WTC11 (cell line): ENCODE measurements at regions not wholly inside any gene's neighbourhood (a gene's known extent, or its start where the extent isn't known, plus 50 kb on each side); places are given as distances from the start of the nearest gene placed in this dataset.

Experiments
- ATAC-seq: fragments of 200-7000 bp; cut with Tn5 transposase; 2 replicates; pipeline ENCODE4 v1.10.0; 2021; ENCODE audit warnings: mild to moderate bottlenecking, moderate library complexity
- CTCF ChIA-PET: fragments of 300-600 bp; sonication (Branson Sonifier 250); formaldehyde crosslinking; loops from one replicate; lab custom pipeline; 2021; ENCODE audit warnings: antibody characterized with exemption; lab: Charles Lee
- POLR2A ChIA-PET: fragments of 350-600 bp; sonication (Branson Sonifier 250); formaldehyde crosslinking; loops from one replicate; lab custom pipeline; 2021; ENCODE audit warnings: antibody characterized with exemption; lab: Charles Lee
- DNase-seq: peaks from one replicate; pipeline ENCODE4 v3.0.0; 2021; ENCODE audit warnings: low spot score
- H3K27ac Mint-ChIP-seq: 2 replicates; pipeline ENCODE4 v1.8.0; 2021; ENCODE audit warnings: mixed read lengths
- H3K27me3 Mint-ChIP-seq: 2 replicates; pipeline ENCODE4 v1.8.0; 2021; ENCODE audit warnings: low read depth, mild to moderate bottlenecking, moderate library complexity, mixed read lengths
- H3K36me3 Mint-ChIP-seq: 2 replicates; pipeline ENCODE4 v1.8.0; 2021; ENCODE audit warnings: mixed read lengths
- H3K4me1 Mint-ChIP-seq: 2 replicates; pipeline ENCODE4 v1.8.0; 2022; ENCODE audit warnings: mixed read lengths
- H3K4me3 Mint-ChIP-seq: 2 replicates; pipeline ENCODE4 v1.8.0; 2021; ENCODE audit warnings: mild to moderate bottlenecking, moderate library complexity, mixed read lengths
- H3K9me3 Mint-ChIP-seq: 2 replicates; pipeline ENCODE4 v1.8.0; 2021; ENCODE audit warnings: mixed read lengths
- ATF1 ChIP-seq: sonication (generic); formaldehyde crosslinking; IDR thresholded peaks from 2 replicates; pipeline ENCODE4 v1.8.1; 2023; ENCODE audit warnings: mild to moderate bottlenecking, moderate library complexity, missing genetic modification reagents
- ELF4 ChIP-seq: sonication (generic); formaldehyde crosslinking; IDR thresholded peaks from 2 replicates; pipeline ENCODE4 v1.8.1; 2022; ENCODE audit warnings: low read depth, mild to moderate bottlenecking, moderate library complexity, missing genetic modification reagents
- EMX1 ChIP-seq: fragments of 250-450 bp; sonication (Bioruptor Pico); IDR thresholded peaks from 2 replicates; pipeline ENCODE4 v1.8.0; 2021; ENCODE audit warnings: mild to moderate bottlenecking
- FOXJ3 ChIP-seq: sonication (generic); formaldehyde crosslinking; IDR thresholded peaks from 2 replicates; pipeline ENCODE4 v1.9.0; 2021; ENCODE audit warnings: missing genetic modification reagents, mild to moderate bottlenecking, borderline replicate concordance
- FOXK1 ChIP-seq: sonication (generic); formaldehyde crosslinking; IDR thresholded peaks from 2 replicates; pipeline ENCODE4 v1.8.0; 2022; ENCODE audit warnings: mild to moderate bottlenecking, moderate library complexity, missing genetic modification reagents
- GRHL2 ChIP-seq: fragments of 250-450 bp; sonication (Bioruptor Pico); IDR thresholded peaks from 2 replicates; pipeline ENCODE4 v1.8.0; 2022; ENCODE audit warnings: mild to moderate bottlenecking, moderate library complexity; ENCODE audit not compliant: insufficient replicate concordance, severe bottlenecking
- JAZF1 ChIP-seq: fragments of 250-450 bp; sonication (Bioruptor Pico); IDR thresholded peaks from 2 replicates; pipeline ENCODE4 v1.9.0; 2021; ENCODE audit warnings: moderate library complexity, mild to moderate bottlenecking, inconsistent platforms
- NR1H2 ChIP-seq: sonication (generic); formaldehyde crosslinking; IDR thresholded peaks from 2 replicates; pipeline ENCODE4 v1.9.0; 2021; ENCODE audit warnings: mild to moderate bottlenecking, moderate library complexity, missing genetic modification reagents
- NR2C2 ChIP-seq: sonication (generic); formaldehyde crosslinking; IDR thresholded peaks from 2 replicates; pipeline ENCODE4 v1.8.0; 2022; ENCODE audit warnings: mild to moderate bottlenecking, missing genetic modification reagents
- SOX15 ChIP-seq: fragments of 250-450 bp; sonication (Bioruptor Pico); IDR thresholded peaks from 2 replicates; pipeline ENCODE4 v1.9.0; 2021; ENCODE audit warnings: mild to moderate bottlenecking
- SP1 ChIP-seq: sonication (generic); formaldehyde crosslinking; conservative IDR thresholded peaks from 2 replicates; pipeline ENCODE4 v1.8.1; 2022; ENCODE audit warnings: missing genetic modification reagents
- ZNF219 ChIP-seq: sonication (generic); formaldehyde crosslinking; IDR thresholded peaks from 2 replicates; pipeline ENCODE4 v1.8.0; 2023; ENCODE audit warnings: missing genetic modification reagents, mild to moderate bottlenecking, borderline replicate concordance
- ZNF317 ChIP-seq: sonication (generic); formaldehyde crosslinking; IDR thresholded peaks from 2 replicates; pipeline ENCODE4 v1.8.1; 2023; ENCODE audit warnings: low read depth, mild to moderate bottlenecking, moderate library complexity, missing genetic modification reagents, borderline replicate concordance
- ZNF671 ChIP-seq: fragments of 250-450 bp; sonication (Bioruptor Pico); IDR thresholded peaks from 2 replicates; pipeline ENCODE4 v1.8.0; 2021; ENCODE audit warnings: mild to moderate bottlenecking
- TF ChIP-seq, protein P1 (sequence below): sonication (generic); formaldehyde crosslinking; IDR thresholded peaks from 2 replicates; pipeline ENCODE4 v1.8.1; 2023; ENCODE audit warnings: mild to moderate bottlenecking, missing genetic modification reagents, moderate library complexity
- TF ChIP-seq, protein P2 (sequence below): sonication (generic); formaldehyde crosslinking; IDR thresholded peaks from 2 replicates; pipeline ENCODE4 v1.8.1; 2022; ENCODE audit warnings: missing genetic modification reagents, borderline replicate concordance
- TF ChIP-seq, protein P3 (sequence below): fragments of 250-450 bp; sonication (Bioruptor Pico); IDR thresholded peaks from 2 replicates; pipeline ENCODE4 v1.9.0; 2021; ENCODE audit warnings: mild to moderate bottlenecking
- TF ChIP-seq, protein P4 (sequence below): fragments of 250-450 bp; sonication (Bioruptor Pico); IDR thresholded peaks from 2 replicates; pipeline ENCODE4 v2.1.2; 2022; ENCODE audit warnings: mild to moderate bottlenecking, moderate library complexity
- TF ChIP-seq, protein P5 (sequence below): fragments of 200-600 bp; IDR thresholded peaks from 2 replicates; pipeline ENCODE4 v1.8.0; 2022; ENCODE audit warnings: antibody characterized with exemption
- TF ChIP-seq, protein P6 (sequence below): sonication (generic); formaldehyde crosslinking; IDR thresholded peaks from 2 replicates; pipeline ENCODE4 v1.8.1; 2022; ENCODE audit warnings: mild to moderate bottlenecking, moderate library complexity, missing genetic modification reagents
- TF ChIP-seq, protein P7 (sequence below): fragments of 250-450 bp; sonication (Bioruptor Pico); IDR thresholded peaks from 2 replicates; pipeline ENCODE4 v1.9.0; 2021; ENCODE audit warnings: mild to moderate bottlenecking, borderline replicate concordance
- TF ChIP-seq, protein P8 (sequence below): fragments of 250-450 bp; sonication (Bioruptor Pico); IDR thresholded peaks from 2 replicates; pipeline ENCODE4 v1.9.0; 2021; ENCODE audit warnings: moderate library complexity, mild to moderate bottlenecking, inconsistent platforms, borderline replicate concordance

DNA sequence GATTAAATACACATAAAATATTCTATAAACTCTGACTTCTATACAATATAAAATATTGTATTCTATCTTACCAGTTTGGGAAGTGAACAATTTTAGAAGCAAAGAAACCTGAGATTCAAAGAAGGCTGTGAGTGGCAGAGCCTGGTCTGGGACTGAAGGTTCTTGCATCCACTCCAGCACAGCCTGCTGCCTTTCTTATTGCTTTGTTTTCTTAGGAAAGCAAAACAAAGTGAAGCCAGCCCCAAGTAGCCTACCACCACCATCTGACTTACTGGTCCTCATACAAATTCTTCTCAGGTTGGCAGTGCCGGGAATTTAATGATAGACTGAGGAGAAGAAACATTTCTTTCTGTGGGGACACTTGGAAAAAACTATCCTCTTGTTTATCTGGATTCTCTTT lies 129.7 kb upstream of the SMAD1 start:
- no peak for ATAC-seq
- no peak overlapping the region for H3K27ac Mint-ChIP-seq
- no peak overlapping the region for H3K4me3 Mint-ChIP-seq
- H3K9me3 Mint-ChIP-seq = no peaks in the 10 kb centered on the region; the same call in 1 of the 2 replicates
- H3K4me1 Mint-ChIP-seq = no peaks in the 10 kb centered on the region
- TF ChIP-seq SOX15 (CRISPR knock-in tag) (no peak), ATF1 (CRISPR knock-in tag) (no peak), JAZF1 (CRISPR knock-in tag) (no peak), FOXK1 (CRISPR knock-in tag) (no peak), NR2C2 (CRISPR knock-in tag) (no peak), GRHL2 (CRISPR knock-in tag) (no peak), ZNF671 (no peak), NR1H2 (CRISPR knock-in tag) (no peak)
- TF ChIP-seq, protein P1, sequence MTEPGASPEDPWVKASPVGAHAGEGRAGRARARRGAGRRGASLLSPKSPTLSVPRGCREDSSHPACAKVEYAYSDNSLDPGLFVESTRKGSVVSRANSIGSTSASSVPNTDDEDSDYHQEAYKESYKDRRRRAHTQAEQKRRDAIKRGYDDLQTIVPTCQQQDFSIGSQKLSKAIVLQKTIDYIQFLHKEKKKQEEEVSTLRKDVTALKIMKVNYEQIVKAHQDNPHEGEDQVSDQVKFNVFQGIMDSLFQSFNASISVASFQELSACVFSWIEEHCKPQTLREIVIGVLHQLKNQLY = no peak
- TF ChIP-seq, protein P2, sequence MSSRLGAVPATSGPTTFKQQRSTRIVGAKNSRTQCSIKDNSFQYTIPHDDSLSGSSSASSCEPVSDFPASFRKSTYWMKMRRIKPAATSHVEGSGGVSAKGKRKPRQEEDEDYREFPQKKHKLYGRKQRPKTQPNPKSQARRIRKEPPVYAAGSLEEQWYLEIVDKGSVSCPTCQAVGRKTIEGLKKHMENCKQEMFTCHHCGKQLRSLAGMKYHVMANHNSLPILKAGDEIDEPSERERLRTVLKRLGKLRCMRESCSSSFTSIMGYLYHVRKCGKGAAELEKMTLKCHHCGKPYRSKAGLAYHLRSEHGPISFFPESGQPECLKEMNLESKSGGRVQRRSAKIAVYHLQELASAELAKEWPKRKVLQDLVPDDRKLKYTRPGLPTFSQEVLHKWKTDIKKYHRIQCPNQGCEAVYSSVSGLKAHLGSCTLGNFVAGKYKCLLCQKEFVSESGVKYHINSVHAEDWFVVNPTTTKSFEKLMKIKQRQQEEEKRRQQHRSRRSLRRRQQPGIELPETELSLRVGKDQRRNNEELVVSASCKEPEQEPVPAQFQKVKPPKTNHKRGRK = no peak
- TF ChIP-seq, protein P3, sequence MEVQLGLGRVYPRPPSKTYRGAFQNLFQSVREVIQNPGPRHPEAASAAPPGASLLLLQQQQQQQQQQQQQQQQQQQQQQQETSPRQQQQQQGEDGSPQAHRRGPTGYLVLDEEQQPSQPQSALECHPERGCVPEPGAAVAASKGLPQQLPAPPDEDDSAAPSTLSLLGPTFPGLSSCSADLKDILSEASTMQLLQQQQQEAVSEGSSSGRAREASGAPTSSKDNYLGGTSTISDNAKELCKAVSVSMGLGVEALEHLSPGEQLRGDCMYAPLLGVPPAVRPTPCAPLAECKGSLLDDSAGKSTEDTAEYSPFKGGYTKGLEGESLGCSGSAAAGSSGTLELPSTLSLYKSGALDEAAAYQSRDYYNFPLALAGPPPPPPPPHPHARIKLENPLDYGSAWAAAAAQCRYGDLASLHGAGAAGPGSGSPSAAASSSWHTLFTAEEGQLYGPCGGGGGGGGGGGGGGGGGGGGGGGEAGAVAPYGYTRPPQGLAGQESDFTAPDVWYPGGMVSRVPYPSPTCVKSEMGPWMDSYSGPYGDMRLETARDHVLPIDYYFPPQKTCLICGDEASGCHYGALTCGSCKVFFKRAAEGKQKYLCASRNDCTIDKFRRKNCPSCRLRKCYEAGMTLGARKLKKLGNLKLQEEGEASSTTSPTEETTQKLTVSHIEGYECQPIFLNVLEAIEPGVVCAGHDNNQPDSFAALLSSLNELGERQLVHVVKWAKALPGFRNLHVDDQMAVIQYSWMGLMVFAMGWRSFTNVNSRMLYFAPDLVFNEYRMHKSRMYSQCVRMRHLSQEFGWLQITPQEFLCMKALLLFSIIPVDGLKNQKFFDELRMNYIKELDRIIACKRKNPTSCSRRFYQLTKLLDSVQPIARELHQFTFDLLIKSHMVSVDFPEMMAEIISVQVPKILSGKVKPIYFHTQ (CRISPR knock-in tag) = no peak
- TF ChIP-seq, protein P4, sequence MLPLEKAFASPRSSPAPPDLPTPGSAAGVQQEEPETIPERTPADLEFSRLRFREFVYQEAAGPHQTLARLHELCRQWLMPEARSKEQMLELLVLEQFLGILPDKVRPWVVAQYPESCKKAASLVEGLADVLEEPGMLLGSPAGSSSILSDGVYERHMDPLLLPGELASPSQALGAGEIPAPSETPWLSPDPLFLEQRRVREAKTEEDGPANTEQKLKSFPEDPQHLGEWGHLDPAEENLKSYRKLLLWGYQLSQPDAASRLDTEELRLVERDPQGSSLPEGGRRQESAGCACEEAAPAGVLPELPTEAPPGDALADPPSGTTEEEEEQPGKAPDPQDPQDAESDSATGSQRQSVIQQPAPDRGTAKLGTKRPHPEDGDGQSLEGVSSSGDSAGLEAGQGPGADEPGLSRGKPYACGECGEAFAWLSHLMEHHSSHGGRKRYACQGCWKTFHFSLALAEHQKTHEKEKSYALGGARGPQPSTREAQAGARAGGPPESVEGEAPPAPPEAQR = no peak
- TF ChIP-seq, protein P5, sequence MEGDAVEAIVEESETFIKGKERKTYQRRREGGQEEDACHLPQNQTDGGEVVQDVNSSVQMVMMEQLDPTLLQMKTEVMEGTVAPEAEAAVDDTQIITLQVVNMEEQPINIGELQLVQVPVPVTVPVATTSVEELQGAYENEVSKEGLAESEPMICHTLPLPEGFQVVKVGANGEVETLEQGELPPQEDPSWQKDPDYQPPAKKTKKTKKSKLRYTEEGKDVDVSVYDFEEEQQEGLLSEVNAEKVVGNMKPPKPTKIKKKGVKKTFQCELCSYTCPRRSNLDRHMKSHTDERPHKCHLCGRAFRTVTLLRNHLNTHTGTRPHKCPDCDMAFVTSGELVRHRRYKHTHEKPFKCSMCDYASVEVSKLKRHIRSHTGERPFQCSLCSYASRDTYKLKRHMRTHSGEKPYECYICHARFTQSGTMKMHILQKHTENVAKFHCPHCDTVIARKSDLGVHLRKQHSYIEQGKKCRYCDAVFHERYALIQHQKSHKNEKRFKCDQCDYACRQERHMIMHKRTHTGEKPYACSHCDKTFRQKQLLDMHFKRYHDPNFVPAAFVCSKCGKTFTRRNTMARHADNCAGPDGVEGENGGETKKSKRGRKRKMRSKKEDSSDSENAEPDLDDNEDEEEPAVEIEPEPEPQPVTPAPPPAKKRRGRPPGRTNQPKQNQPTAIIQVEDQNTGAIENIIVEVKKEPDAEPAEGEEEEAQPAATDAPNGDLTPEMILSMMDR = no peak
- TF ChIP-seq, protein P6, sequence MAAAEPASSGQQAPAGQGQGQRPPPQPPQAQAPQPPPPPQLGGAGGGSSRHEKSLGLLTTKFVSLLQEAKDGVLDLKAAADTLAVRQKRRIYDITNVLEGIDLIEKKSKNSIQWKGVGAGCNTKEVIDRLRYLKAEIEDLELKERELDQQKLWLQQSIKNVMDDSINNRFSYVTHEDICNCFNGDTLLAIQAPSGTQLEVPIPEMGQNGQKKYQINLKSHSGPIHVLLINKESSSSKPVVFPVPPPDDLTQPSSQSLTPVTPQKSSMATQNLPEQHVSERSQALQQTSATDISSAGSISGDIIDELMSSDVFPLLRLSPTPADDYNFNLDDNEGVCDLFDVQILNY (CRISPR knock-in tag) = no peak
- CTCF ChIA-PET = no interaction called here
- POLR2A ChIA-PET = no interaction called here
- H3K27me3 Mint-ChIP-seq = no peaks in the 10 kb centered on the region
- DNase-seq = no peak
- H3K36me3 Mint-ChIP-seq = no peaks in the 10 kb centered on the region

DNA sequence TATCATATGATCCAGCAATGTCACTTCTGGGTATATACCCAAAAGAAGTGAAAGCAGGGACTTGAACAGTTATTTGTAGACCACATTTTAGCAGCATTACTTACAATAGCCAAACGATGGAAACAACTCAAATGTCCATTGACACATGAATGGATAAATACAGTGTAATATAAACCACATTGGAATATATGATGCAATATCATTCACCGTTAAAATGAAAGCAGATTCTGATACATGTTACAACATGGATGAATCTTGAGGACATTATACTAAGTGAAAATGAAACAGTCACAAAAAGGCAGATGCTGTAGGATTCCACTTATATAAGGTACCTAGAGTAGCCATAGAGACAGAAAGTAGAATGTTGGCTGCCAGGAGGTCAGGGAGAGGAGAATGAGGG lies 130.5 kb upstream of the SMAD1 start:
- no peaks in the 10 kb centered on the region; the same call in 1 of the 2 replicates for H3K9me3 Mint-ChIP-seq
- H3K4me3 Mint-ChIP-seq = no peak overlapping the region
- DNase-seq (no peak), ATAC-seq (no peak)
- CTCF ChIA-PET = no interaction called here
- H3K27me3 Mint-ChIP-seq = no peaks in the 10 kb centered on the region
- H3K4me1 Mint-ChIP-seq = no peaks in the 10 kb centered on the region
- no peaks in the 10 kb centered on the region for H3K36me3 Mint-ChIP-seq
- POLR2A ChIA-PET = interaction anchor here (0.6 kb wide), 1 partner anchor 57 kb away, joined by 3 read pairs; no protein-coding TSS in a partner anchor
- H3K27ac Mint-ChIP-seq = no peak overlapping the region
- TF ChIP-seq FOXJ3 (CRISPR knock-in tag) (no peak), ZNF317 (CRISPR knock-in tag) (no peak), SP1 (no peak), ZNF219 (CRISPR knock-in tag) (no peak), ELF4 (CRISPR knock-in tag) (no peak), EMX1 (CRISPR knock-in tag) (no peak)
- TF ChIP-seq, protein P7, sequence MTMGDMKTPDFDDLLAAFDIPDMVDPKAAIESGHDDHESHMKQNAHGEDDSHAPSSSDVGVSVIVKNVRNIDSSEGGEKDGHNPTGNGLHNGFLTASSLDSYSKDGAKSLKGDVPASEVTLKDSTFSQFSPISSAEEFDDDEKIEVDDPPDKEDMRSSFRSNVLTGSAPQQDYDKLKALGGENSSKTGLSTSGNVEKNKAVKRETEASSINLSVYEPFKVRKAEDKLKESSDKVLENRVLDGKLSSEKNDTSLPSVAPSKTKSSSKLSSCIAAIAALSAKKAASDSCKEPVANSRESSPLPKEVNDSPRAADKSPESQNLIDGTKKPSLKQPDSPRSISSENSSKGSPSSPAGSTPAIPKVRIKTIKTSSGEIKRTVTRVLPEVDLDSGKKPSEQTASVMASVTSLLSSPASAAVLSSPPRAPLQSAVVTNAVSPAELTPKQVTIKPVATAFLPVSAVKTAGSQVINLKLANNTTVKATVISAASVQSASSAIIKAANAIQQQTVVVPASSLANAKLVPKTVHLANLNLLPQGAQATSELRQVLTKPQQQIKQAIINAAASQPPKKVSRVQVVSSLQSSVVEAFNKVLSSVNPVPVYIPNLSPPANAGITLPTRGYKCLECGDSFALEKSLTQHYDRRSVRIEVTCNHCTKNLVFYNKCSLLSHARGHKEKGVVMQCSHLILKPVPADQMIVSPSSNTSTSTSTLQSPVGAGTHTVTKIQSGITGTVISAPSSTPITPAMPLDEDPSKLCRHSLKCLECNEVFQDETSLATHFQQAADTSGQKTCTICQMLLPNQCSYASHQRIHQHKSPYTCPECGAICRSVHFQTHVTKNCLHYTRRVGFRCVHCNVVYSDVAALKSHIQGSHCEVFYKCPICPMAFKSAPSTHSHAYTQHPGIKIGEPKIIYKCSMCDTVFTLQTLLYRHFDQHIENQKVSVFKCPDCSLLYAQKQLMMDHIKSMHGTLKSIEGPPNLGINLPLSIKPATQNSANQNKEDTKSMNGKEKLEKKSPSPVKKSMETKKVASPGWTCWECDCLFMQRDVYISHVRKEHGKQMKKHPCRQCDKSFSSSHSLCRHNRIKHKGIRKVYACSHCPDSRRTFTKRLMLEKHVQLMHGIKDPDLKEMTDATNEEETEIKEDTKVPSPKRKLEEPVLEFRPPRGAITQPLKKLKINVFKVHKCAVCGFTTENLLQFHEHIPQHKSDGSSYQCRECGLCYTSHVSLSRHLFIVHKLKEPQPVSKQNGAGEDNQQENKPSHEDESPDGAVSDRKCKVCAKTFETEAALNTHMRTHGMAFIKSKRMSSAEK (CRISPR knock-in tag) = no peak
- TF ChIP-seq, protein P8, sequence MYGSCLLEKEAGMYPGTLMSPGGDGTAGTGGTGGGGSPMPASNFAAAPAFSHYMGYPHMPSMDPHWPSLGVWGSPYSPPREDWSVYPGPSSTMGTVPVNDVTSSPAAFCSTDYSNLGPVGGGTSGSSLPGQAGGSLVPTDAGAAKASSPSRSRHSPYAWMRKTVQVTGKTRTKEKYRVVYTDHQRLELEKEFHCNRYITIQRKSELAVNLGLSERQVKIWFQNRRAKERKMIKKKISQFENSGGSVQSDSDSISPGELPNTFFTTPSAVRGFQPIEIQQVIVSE (CRISPR knock-in tag) = no peak
